ENCODE measurements at regions not wholly inside any gene's neighbourhood (a gene's known extent, or its start where the extent isn't known, plus 50 kb on each side); places are given as distances from the start of the nearest gene placed in this dataset.
"Not testable (repeated sequence)": the region's sequence is repeated elsewhere in the genome, so short reads cannot be mapped to it uniquely, and the experiment has no call there.

- DNase-seq = no peak
Observed at GRCh38 chr11:134508219-134508990, 96.4 kb upstream of the B3GAT1 start.

DNA sequence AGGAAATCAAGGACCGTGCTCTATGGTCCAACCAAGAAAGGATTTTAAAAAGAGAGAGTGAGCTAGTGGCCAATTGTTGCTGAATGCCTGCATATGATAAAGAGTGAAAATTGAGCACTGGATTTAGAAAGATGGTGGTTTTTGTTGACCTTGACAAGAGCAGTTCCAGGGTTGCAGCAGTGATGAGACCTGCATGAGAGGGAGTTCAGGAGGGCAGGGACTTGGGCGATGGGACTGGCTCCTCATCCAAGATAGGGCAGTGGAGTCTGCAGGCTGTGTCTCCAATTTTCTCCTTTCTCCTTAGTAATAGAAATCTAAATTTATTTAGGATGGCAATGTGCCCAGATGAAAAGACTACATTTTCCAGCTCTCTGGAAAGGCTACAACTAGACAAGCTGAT, 94.0 kb upstream of the B3GAT1 start:
- DNase-seq = no peak

GRCh38 chr11:134505125-134505524, 93.1 kb upstream of the B3GAT1 start:
- DNase-seq = no peak

- no peak for DNase-seq
Observed at GRCh38 chr11:134504146-134504905, 92.3 kb upstream of the B3GAT1 start.

- DNase-seq = no peak
Observed at GRCh38 chr11:134503596-134503995, 91.6 kb upstream of the B3GAT1 start.

DNA sequence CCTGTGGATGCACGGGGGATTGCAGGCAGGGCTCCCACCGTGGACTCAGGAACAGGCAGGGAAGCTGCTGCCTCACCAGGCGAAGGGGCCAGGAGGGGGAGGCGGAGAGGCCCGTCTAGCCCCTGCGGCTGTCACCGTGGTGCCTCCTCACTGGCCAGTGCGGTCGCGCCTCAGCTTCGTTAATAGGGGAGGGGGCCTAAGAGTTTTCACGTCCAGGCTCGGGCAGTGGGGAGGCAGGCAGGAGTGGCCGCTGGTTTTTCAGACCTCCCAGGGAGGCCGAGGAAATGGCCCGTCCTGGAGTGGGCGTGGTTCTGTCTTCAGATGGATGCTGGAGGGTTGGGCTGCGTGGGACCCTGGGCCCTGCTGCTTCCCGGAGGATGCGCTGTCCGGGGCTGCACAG, 91.1 kb upstream of the B3GAT1 start:
- DNase-seq = no peak

GRCh38 chr11:134502153-134502550, 90.1 kb upstream of the B3GAT1 start:
- DNase-seq = no peak

- DNase-seq = no peak
Observed at GRCh38 chr11:134501406-134502152, 89.5 kb upstream of the B3GAT1 start.

DNA sequence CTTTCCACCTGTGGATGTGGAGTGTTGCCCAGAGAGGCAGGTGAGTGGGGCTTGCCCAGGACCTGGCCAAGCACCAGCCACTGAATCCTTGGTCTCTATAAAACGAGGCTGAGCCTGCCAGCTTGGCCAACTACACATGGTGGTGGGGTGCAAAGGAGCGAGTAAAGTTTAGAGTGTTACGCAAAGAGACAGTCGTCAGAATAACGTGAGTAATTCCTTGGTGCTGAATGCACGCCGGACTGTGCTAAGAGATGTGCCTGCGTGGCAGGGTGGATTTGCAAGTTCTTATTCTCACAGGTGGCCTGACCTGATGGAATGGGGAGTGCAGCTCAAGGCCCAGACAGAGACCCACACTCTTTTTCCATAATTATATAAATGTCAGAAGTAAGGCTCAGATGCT, 88.6 kb upstream of the B3GAT1 start:
- no peak for DNase-seq

GRCh38 chr11:134499990-134500389, 87.9 kb upstream of the B3GAT1 start:
- DNase-seq = no peak

DNA sequence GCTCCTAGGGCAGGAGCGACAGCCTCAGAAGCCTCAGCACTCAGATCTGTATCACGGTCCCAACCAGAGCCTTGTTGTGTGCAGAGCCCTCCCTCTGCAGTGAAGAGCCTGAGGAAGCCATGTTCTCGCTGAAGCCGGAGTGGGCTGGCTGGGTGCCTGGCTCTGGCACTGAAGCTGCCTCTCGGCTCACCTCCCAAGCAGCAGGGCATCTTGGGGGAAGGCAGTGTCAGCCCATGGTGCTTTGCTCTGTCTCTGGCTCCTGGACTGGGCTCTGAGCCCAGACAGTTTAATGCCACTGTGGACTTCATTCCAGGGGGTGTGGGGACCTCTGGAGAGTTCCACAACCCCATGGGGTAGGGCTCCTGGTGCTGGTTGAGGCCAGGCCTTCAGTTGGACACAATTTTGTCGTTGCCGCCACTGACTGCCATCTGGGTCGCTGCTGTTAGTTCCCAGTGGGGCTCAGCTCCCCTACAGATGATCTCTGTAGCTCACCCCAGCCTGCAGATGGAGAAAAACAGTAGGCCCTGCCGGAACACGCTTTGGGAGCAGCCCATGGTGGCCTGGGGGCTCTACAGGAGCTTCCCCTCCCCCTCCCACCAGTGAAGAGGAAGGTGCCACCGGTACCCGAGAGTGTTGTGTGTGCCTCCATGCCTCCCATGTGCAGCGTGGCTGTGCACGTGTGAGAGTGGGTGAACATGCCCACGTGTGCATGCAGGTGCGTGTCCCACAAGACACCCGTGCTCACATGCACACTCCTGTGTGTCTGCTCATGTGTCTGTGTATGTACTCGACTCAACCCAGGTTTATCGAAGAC, 86.5 kb upstream of the B3GAT1 start:
- no peak for DNase-seq

- no peak for DNase-seq
Observed at GRCh38 chr11:134497586-134497985, 85.5 kb upstream of the B3GAT1 start.

DNA sequence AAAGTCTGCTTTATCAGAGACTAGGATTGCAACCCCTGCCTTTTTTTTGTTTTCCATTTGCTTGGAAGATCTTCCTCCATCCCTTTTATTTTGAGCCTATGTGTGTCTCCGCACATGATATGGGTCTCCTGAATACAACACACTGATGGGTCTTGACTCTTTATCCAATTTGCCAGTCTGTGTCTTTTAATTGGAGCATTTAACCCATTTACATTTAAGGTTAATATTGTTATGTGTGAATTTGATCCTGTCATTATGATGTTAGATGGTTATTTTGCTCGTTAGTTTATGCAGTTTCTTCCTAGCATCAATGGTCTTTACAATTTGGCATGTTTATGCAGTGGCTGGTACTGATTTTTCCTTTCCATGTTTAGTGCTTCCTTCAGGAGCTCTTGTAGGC, 84.0 kb upstream of the B3GAT1 start:
- DNase-seq = not testable (repeated sequence)

DNA sequence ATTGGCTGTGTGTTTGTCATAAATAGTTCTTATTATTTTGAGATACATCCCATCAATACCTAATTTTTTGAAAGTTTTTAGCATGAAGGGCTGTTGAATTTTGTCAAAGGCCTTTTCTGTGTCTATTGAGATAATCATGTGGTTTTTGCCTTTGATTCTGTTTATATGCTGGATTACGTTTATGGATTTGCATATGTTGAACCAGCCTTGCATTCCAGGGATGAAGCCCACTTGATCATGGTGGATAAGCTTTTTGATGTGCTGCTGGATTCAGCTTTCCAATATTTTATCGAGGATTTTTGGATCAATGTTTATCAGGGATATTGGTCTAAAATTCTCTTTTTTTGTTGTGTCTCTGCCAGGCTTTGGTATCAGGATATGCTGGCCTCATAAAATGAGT, 82.4 kb upstream of the B3GAT1 start:
- not testable (repeated sequence) for DNase-seq

DNA sequence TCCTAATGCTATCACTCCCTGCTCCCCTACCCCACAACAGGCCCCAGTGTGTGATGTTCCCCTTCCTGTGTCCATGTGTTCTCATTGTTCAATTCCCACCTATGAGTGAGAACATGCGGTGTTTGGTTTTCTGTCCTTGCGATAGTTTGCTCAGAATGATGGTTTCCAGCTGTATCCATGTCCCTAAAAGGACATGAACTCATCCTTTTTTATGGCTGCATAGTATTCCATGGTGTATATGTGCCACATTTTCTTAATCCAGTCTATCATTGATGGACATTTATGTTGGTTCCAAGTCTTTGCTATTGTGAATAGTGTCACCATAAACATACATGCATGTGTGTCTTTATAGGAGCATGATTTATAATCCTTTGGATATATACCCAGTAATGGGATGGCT, 80.4 kb upstream of the B3GAT1 start:
- DNase-seq = not testable (repeated sequence)

DNA sequence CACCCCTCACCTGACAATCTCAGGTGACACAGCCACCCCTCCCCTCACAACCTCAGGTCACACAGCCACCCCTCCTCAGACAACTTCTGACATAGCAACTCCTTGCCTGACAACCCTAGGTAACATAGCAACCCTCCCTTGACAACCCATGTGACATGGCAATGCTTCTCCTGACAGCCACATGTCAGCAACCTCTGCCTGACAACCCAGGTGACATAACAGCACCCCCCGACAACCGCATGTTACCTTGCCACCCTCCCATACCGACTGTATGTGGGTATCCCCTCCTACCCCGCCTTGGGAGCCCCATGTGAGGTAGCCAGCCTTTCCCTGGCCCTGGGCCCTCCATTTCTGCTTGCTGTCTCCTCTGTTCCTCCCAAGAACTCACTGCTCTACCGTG, 77.7 kb upstream of the B3GAT1 start:
- no peak for DNase-seq

- no peak for DNase-seq
Observed at GRCh38 chr11:134488913-134489312, 76.9 kb upstream of the B3GAT1 start.

- no peak for DNase-seq
Observed at GRCh38 chr11:134488512-134488911, 76.5 kb upstream of the B3GAT1 start.

GRCh38 chr11:134487696-134488095, 75.7 kb upstream of the B3GAT1 start:
- no peak for DNase-seq

DNA sequence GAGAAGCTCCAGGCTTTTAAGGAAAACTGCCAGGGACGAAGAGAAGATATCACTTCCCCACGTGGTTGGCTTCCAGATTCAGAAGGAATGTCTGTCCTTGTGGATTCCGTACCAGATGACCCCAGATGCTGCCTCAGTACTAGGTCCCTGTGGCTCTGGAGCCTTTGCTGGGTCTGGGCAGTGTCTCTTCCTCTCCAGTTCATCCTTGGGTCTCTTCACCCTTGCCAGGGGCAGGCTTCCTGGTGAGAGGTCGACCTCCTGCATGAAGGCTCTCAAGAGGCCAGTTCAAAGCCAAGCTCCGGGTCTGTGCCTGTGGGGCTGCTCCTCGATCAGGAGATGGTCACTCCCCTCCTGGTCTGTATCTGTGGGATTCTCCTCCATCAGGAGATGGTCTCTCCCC, 74.7 kb upstream of the B3GAT1 start:
- no peak for DNase-seq

DNA sequence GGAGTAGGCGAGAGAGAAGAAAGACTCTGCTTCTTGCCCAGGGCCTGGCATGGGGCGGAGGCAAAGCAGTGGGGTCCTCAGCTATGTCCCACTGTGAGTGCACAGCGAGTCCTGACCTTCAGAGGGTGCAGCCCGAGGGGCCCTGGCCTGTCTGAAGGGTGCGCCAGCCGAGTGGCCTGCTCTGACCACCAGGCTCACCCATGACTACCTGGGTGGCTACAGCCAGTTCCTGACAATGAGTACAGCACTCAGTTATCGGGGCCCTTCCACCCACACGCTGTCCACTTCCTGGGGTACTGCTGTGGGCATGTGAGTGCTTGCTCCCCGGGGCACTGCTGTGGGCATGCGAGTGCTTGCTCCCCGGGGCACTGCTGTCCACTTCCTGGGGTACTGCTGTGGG, 74.1 kb upstream of the B3GAT1 start:
- no peak for DNase-seq

DNA sequence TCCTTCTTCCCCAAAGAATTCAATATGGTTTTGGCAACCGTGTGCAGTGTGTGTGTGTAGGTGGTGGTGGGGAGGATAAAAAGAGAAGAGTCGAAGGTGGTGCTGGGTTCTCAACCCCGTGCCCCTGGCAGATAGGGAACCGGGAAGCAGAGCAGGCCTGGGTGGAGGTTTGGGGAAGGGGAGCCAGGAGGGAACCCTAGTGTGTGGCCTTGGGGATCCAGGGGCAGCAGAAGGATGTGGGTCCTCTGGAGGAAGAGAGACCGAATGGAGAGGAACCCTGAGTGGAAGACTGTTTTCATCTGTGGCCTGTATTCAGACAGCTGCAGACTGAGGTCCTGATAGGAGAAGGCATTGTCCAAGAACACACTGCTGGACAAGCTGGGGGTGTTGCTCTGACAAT, 73.3 kb upstream of the B3GAT1 start:
- no peak for DNase-seq

DNA sequence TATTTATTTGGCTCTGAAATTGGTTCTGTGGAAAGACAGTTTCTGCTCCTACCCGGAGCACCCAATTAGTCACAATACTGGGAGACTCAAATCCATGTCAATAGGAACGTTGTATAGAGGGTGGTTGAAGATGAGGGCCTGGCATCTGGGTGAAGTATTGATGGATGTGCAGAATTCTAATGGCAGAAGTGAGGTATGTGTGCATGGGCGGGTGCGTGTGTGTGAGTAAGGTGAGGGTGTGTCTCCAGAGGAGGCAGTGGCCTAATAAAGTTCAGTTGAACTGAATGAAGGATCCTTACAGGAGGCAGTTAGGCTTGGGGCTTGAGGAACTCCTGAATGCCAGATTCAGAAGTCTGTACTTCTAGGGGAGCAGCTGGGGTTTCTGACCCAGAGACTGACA, 71.8 kb upstream of the B3GAT1 start:
- DNase-seq = no peak
